Thymus (tissue), 11 donors: ENCODE measurements at regions not wholly inside any gene's neighbourhood (a gene's known extent, or its start where the extent isn't known, plus 50 kb on each side); places are given as distances from the start of the nearest gene placed in this dataset.

ENCODE experiments used
- DNase-seq, 9 donors: peaks; one replicate each; pipeline ENCODE4 v3.0.0-alpha.2; 2013; ENCODE audit warnings: low spot score in 9 of 9, low read depth in 6 of 9, missing footprints in 1 of 9
- H3K27ac ChIP-seq, 2 donors: one replicate each; pipeline ENCODE4 v1.5.1; 2013; ENCODE audit warnings: control low read depth in 1 of 2, low read depth in 1 of 2, low read length in 1 of 2, mild to moderate bottlenecking in 1 of 2, moderate library complexity in 1 of 2
- H3K27me3 ChIP-seq, 2 donors: one replicate each; pipeline ENCODE4 v1.5.1; 2013; ENCODE audit warnings: low read length in 1 of 2; ENCODE audit not compliant: control insufficient read depth in 2 of 2, insufficient read depth in 1 of 2
- H3K36me3 ChIP-seq, 2 donors: one replicate each; pipeline ENCODE4 v1.5.1; 2013; ENCODE audit warnings: low read length in 1 of 2, mild to moderate bottlenecking in 1 of 2, moderate library complexity in 1 of 2; ENCODE audit not compliant: control insufficient read depth in 2 of 2, insufficient read depth in 2 of 2
- H3K4me1 ChIP-seq, 2 donors: one replicate each; pipeline ENCODE4 v1.5.1; 2013; ENCODE audit warnings: low read length in 2 of 2; ENCODE audit not compliant: control insufficient read depth in 2 of 2, insufficient read depth in 2 of 2
- H3K4me3 ChIP-seq, 2 donors: one replicate each; pipeline ENCODE4 v1.5.1; 2013; ENCODE audit warnings: low read length in 2 of 2, control low read depth in 1 of 2, mild to moderate bottlenecking in 1 of 2
- H3K9me3 ChIP-seq, 2 donors: one replicate each; pipeline ENCODE4 v1.5.1; 2013; ENCODE audit warnings: low read length in 1 of 2, mild to moderate bottlenecking in 1 of 2; ENCODE audit not compliant: control insufficient read depth in 2 of 2, insufficient read depth in 1 of 2
- WGBS: extraction: QIAGEN DNeasy Blood & Tissue Kit; methylation state at CpG from one replicate; pipeline ENCODE4 v1.1.7; 2013; 5-methylcytosine and 5-hydroxymethylcytosine counted together
- donor health status: healthy.

- no peak for DNase-seq
- H3K36me3 ChIP-seq = no peaks in the 10 kb centered on the region
- H3K9me3 ChIP-seq = no peaks in the 10 kb centered on the region
- no peak overlapping the region for H3K27ac ChIP-seq
- H3K4me1 ChIP-seq = peaks cover 2 to 22% of the 10 kb centered on the region in 2 donors
- 40% methylated on average over 30 of the region's 30 CpGs for WGBS
- no peak overlapping the region for H3K4me3 ChIP-seq
- peaks cover 0 to 4% of the 10 kb centered on the region in 2 donors for H3K27me3 ChIP-seq
Measured at GRCh38 chr4:3363411-3364141, 70.8 kb downstream of the RGS12 start.

- Histone ChIP-seq H3K4me1 (peaks cover 5 to 28% of the 10 kb centered on the region in 2 donors), H3K27ac (no peak overlapping the region), H3K9me3 (no peaks in the 10 kb centered on the region), H3K36me3 (no peaks in the 10 kb centered on the region), H3K27me3 (peaks cover 0 to 10% of the 10 kb centered on the region in 2 donors), H3K4me3 (no peak overlapping the region)
- no peak for DNase-seq
- WGBS = 86% methylated on average over 17 of the region's 17 CpGs
Measured at GRCh38 chr4:3364199-3364598, 71.4 kb downstream of the RGS12 start.

- no peak overlapping the region for H3K27ac ChIP-seq
- no peaks in the 10 kb centered on the region for H3K9me3 ChIP-seq
- peaks cover 0 to 15% of the 10 kb centered on the region in 2 donors for H3K27me3 ChIP-seq
- no peak overlapping the region for H3K4me3 ChIP-seq
- DNase-seq = no peak
- 88% methylated on average over 18 of the region's 18 CpGs for WGBS
- peaks cover 7 to 34% of the 10 kb centered on the region in 2 donors for H3K4me1 ChIP-seq
- H3K36me3 ChIP-seq = no peaks in the 10 kb centered on the region
Measured at GRCh38 chr4:3364634-3365314, 72.0 kb downstream of the RGS12 start.

GRCh38 chr4:3365326-3365725, 72.5 kb downstream of the RGS12 start:
- WGBS = 97% methylated on average over 11 of the region's 11 CpGs

GRCh38 chr4:3365871-3366842, 73.3 kb downstream of the RGS12 start:
- no peak overlapping the region for H3K4me3 ChIP-seq
- no peaks in the 10 kb centered on the region for H3K9me3 ChIP-seq
- H3K27me3 ChIP-seq = peaks cover 0 to 23% of the 10 kb centered on the region in 2 donors
- no peaks in the 10 kb centered on the region for H3K36me3 ChIP-seq
- no peak for DNase-seq
- H3K27ac ChIP-seq = no peak overlapping the region
- WGBS = 94% methylated on average over 30 of the region's 30 CpGs
- peaks cover 13 to 43% of the 10 kb centered on the region in 2 donors for H3K4me1 ChIP-seq

More at GRCh38 chr4:3365326-3365725, 72.5 kb downstream of the RGS12 start:
- H3K4me3 ChIP-seq = no peak overlapping the region
- no peak for DNase-seq
- no peak overlapping the region for H3K27ac ChIP-seq
- peaks cover 12 to 39% of the 10 kb centered on the region in 2 donors for H3K4me1 ChIP-seq
- no peaks in the 10 kb centered on the region for H3K36me3 ChIP-seq
- H3K27me3 ChIP-seq = peaks cover 0 to 18% of the 10 kb centered on the region in 2 donors
- no peaks in the 10 kb centered on the region for H3K9me3 ChIP-seq

- peaks cover 0 to 33% of the 10 kb centered on the region in 2 donors for H3K27me3 ChIP-seq
- WGBS = 92% methylated on average over 30 of the region's 30 CpGs
- no peaks in the 10 kb centered on the region for H3K36me3 ChIP-seq
- no peak overlapping the region for H3K4me3 ChIP-seq
- H3K4me1 ChIP-seq = peaks cover 13 to 51% of the 10 kb centered on the region in 2 donors
- no peaks in the 10 kb centered on the region for H3K9me3 ChIP-seq
- H3K27ac ChIP-seq = no peak overlapping the region
- no peak for DNase-seq
Measured at GRCh38 chr4:3366893-3367775, 74.3 kb downstream of the RGS12 start.

GRCh38 chr4:3367866-3368265, 73.9 kb upstream of the HGFAC start:
- WGBS = 96% methylated on average over 12 of the region's 12 CpGs
- H3K4me1 ChIP-seq = peaks cover 13 to 55% of the 10 kb centered on the region in 2 donors

GRCh38 chr4:3368334-3368733, 73.4 kb upstream of the HGFAC start:
- no peak overlapping the region for H3K27ac ChIP-seq
- no peak for DNase-seq
- 87% methylated on average over 4 of the region's 4 CpGs for WGBS
- no peak overlapping the region for H3K4me3 ChIP-seq
- no peaks in the 10 kb centered on the region for H3K9me3 ChIP-seq
- peaks cover 13 to 55% of the 10 kb centered on the region in 2 donors for H3K4me1 ChIP-seq
- peaks cover 0 to 37% of the 10 kb centered on the region in 2 donors for H3K27me3 ChIP-seq
- no peaks in the 10 kb centered on the region for H3K36me3 ChIP-seq

More at GRCh38 chr4:3367866-3368265, 73.9 kb upstream of the HGFAC start:
- no peak overlapping the region for H3K27ac ChIP-seq
- DNase-seq = no peak
- no peak overlapping the region for H3K4me3 ChIP-seq
- no peaks in the 10 kb centered on the region for H3K9me3 ChIP-seq
- no peaks in the 10 kb centered on the region for H3K36me3 ChIP-seq
- H3K27me3 ChIP-seq = peaks cover 0 to 38% of the 10 kb centered on the region in 2 donors
